ENCODE measurements at regions not wholly inside any gene's neighbourhood (a gene's known extent, or its start where the extent isn't known, plus 50 kb on each side); places are given as distances from the start of the nearest gene placed in this dataset.

- no peak overlapping the region for H3K4me3 ChIP-seq (ENCODE audit: low read depth, low read length)
- TF ChIP-seq CTCF (IDR thresholded peaks at IDR 0.05; ENCODE audit: low read depth, low read length): no peak
Observed at GRCh38 chr15:97101572-97101971, 771.1 kb downstream of the NR2F2 start.

GRCh38 chr15:97114900-97115760 lies 784.6 kb downstream of the NR2F2 start:
- no peak for TF ChIP-seq CTCF (IDR thresholded peaks at IDR 0.05; ENCODE audit: low read depth, low read length)
- H3K4me3 ChIP-seq (ENCODE audit: low read depth, low read length): no peak overlapping the region

- no peak overlapping the region for H3K4me3 ChIP-seq (ENCODE audit: low read depth, low read length)
- TF ChIP-seq CTCF (IDR thresholded peaks at IDR 0.05; ENCODE audit: low read depth, low read length): no peak
Observed at GRCh38 chr15:97115761-97116070, 785.2 kb downstream of the NR2F2 start.

GRCh38 chr15:97124790-97125189 lies 794.3 kb downstream of the NR2F2 start:
- no peak for TF ChIP-seq CTCF (IDR thresholded peaks at IDR 0.05; ENCODE audit: low read depth, low read length)
- no peak overlapping the region for H3K4me3 ChIP-seq (ENCODE audit: low read depth, low read length)

- TF ChIP-seq CTCF (IDR thresholded peaks at IDR 0.05; ENCODE audit: low read depth, low read length): no peak
- H3K4me3 ChIP-seq (ENCODE audit: low read depth, low read length): no peak overlapping the region
Observed at GRCh38 chr15:97126553-97127233, 796.2 kb downstream of the NR2F2 start.

GRCh38 chr15:97129674-97130073 lies 799.2 kb downstream of the NR2F2 start:
- H3K4me3 ChIP-seq (ENCODE audit: low read depth, low read length): no peak overlapping the region
- no peak for TF ChIP-seq CTCF (IDR thresholded peaks at IDR 0.05; ENCODE audit: low read depth, low read length)

- no peak overlapping the region for H3K4me3 ChIP-seq (ENCODE audit: low read depth, low read length)
- no peak for TF ChIP-seq CTCF (IDR thresholded peaks at IDR 0.05; ENCODE audit: low read depth, low read length)
Observed at GRCh38 chr15:97140216-97140615, 809.7 kb downstream of the NR2F2 start.

Measured in WI38 (cell line).